Panc1 (cell line): ENCODE measurements at regions not wholly inside any gene's neighbourhood (a gene's known extent, or its start where the extent isn't known, plus 50 kb on each side); places are given as distances from the start of the nearest gene placed in this dataset.

Experiments
- POLR2AphosphoS5 ChIP-seq: IDR thresholded peaks from 2 replicates; pipeline ENCODE4 v1.6.1; 2012; ENCODE audit warnings: mild to moderate bottlenecking, low read depth, low read length, moderate library complexity
- TCF7L2 ChIP-seq: IDR thresholded peaks from 2 replicates; pipeline ENCODE4 v1.6.1; 2011; ENCODE audit warnings: mild to moderate bottlenecking, low read depth, low read length, inconsistent platforms
- TF ChIP-seq, protein P1 (sequence below): fragments of 450-650 bp; IDR thresholded peaks from 2 replicates; pipeline ENCODE4 v1.5.1; 2017; ENCODE audit warnings: mild to moderate bottlenecking
- TF ChIP-seq, protein P2 (sequence below), 2 experiments: IDR thresholded peaks; 2 replicates each; pipeline ENCODE4 v1.6.1; 2011 to 2012; ENCODE audit warnings: low read depth in 2 of 2, control low read depth in 1 of 2, low read length in 1 of 2, mild to moderate bottlenecking in 1 of 2, moderate library complexity in 1 of 2; ENCODE audit not compliant: insufficient read depth in 1 of 2

GRCh38 chr2:220704810-220705209 is 867.3 kb downstream of the EPHA4 start:
- TF ChIP-seq, protein P1, sequence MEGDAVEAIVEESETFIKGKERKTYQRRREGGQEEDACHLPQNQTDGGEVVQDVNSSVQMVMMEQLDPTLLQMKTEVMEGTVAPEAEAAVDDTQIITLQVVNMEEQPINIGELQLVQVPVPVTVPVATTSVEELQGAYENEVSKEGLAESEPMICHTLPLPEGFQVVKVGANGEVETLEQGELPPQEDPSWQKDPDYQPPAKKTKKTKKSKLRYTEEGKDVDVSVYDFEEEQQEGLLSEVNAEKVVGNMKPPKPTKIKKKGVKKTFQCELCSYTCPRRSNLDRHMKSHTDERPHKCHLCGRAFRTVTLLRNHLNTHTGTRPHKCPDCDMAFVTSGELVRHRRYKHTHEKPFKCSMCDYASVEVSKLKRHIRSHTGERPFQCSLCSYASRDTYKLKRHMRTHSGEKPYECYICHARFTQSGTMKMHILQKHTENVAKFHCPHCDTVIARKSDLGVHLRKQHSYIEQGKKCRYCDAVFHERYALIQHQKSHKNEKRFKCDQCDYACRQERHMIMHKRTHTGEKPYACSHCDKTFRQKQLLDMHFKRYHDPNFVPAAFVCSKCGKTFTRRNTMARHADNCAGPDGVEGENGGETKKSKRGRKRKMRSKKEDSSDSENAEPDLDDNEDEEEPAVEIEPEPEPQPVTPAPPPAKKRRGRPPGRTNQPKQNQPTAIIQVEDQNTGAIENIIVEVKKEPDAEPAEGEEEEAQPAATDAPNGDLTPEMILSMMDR = no peak
- TF ChIP-seq POLR2AphosphoS5 = no peak
- TF ChIP-seq, protein P2, sequence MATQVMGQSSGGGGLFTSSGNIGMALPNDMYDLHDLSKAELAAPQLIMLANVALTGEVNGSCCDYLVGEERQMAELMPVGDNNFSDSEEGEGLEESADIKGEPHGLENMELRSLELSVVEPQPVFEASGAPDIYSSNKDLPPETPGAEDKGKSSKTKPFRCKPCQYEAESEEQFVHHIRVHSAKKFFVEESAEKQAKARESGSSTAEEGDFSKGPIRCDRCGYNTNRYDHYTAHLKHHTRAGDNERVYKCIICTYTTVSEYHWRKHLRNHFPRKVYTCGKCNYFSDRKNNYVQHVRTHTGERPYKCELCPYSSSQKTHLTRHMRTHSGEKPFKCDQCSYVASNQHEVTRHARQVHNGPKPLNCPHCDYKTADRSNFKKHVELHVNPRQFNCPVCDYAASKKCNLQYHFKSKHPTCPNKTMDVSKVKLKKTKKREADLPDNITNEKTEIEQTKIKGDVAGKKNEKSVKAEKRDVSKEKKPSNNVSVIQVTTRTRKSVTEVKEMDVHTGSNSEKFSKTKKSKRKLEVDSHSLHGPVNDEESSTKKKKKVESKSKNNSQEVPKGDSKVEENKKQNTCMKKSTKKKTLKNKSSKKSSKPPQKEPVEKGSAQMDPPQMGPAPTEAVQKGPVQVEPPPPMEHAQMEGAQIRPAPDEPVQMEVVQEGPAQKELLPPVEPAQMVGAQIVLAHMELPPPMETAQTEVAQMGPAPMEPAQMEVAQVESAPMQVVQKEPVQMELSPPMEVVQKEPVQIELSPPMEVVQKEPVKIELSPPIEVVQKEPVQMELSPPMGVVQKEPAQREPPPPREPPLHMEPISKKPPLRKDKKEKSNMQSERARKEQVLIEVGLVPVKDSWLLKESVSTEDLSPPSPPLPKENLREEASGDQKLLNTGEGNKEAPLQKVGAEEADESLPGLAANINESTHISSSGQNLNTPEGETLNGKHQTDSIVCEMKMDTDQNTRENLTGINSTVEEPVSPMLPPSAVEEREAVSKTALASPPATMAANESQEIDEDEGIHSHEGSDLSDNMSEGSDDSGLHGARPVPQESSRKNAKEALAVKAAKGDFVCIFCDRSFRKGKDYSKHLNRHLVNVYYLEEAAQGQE (IDR thresholded peaks at IDR 0.05; ENCODE audit: insufficient read depth in 1 of 2, low read depth in 2 of 2, low read length in 1 of 2) = no peak
- no peak for TF ChIP-seq TCF7L2
